Body of pancreas (tissue), 4 donors: ENCODE measurements at regions not wholly inside any gene's neighbourhood (a gene's known extent, or its start where the extent isn't known, plus 50 kb on each side); places are given as distances from the start of the nearest gene placed in this dataset.

Experiments
- CTCF ChIP-seq, 7 experiments: fragments of 450-650 bp in 4 of 7; fragments of 200-600 bp in 3 of 7; sonication (generic) in 3 of 7; IDR thresholded peaks; one replicate each; pipeline ENCODE4 v1.5.1; 2016 to 2019; ENCODE audit warnings: antibody characterized with exemption in 7 of 7
- POLR2A ChIP-seq, 3 donors: fragments of 450-650 bp; IDR thresholded peaks; one replicate each; pipeline ENCODE4 v1.6.1; 2016; ENCODE audit warnings: antibody characterized with exemption in 3 of 3, mild to moderate bottlenecking in 2 of 3

- no peak for TF ChIP-seq POLR2A (IDR thresholded peaks at IDR 0.05)
- no peak for TF ChIP-seq CTCF (IDR thresholded peaks at IDR 0.05)
These were observed 136.1 kb downstream of the ANKRD60 start for GRCh38 chr20:58092353-58092752.
